CD4-positive, alpha-beta T cell treated with Interleukin-4 for 4 hours (primary cell): ENCODE measurements at regions not wholly inside any gene's neighbourhood (a gene's known extent, or its start where the extent isn't known, plus 50 kb on each side); places are given as distances from the start of the nearest gene placed in this dataset.

ENCODE experiments used
- DNase-seq: peaks from one replicate; pipeline ENCODE4 v3.0.0-alpha.2; 2020

DNA sequence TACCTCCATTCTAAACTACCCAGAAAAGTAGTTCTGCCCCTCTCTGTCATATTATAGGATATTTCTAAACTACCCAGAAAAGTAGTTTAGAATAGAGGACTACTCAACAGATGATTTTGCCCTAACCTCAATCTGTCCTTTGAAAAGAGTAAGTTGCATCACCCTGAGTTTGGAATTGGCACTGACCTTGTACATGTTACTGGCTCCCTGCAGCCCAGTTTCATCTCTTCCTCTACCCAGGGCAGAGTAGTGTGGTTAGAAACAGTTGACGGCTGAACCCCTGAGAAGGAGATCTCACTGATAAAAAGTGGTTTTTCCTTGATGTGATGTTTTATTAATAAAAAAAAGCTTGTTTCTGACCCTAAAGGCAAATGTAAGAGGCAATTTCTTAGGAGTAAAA lies 340.5 kb upstream of the NECTIN3 start:
- DNase-seq: no peak

DNA sequence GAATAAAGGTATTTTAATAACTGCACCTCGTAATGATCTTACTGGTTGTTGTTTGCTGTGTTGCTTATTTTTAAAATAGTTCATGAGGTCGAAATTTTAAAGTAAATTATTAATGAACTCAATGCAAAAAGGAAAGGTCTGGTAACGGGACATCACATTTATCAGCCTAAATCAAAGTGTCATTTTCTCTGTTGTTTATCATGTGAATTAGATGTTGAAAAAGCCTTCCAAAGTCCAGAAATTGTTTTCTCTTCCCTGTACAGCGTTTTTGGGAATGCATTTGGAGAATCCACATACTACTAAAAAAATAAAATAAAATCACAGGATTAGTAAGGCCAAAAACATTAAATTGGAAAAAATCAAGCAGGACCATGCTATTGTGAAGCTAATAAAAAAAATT lies 339.2 kb upstream of the NECTIN3 start:
- no peak for DNase-seq

DNA sequence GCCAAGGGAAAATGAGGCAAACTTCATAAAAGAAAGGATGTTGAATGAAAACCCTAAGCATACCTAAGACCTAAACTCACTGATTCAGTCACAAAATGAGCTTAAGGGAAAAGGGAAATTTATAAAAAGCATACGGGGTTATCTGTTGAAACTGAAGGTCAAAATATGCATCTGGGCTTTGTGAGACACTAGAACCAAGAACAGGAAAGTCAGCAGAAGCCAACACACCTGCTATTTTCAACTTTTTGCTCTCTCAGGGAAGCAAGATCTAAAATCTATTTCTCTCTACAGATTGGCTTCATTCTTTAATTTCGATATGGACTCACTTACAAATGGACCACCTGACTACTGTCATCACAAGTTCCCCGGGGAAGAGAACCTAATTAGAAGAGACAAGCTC lies 338.6 kb upstream of the NECTIN3 start:
- DNase-seq: no peak

DNA sequence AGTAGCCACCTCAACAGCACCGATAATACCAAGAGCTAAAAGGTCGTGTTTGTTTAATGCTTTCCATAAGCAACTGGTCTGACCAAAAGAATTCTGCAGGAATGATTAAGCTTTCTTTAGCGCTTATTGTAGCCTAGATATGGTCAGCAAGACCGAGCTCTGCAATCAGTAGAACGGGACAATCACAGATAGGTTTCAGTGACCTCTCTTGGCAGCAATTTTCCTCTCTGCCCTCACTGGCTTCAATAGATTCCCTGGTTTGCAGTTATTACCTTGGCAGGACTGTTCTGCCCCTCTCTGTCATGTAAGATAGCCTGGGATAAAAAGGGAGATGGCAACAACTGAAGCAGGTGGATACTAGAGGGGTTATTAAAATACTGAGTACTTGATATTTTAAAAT lies 337.1 kb upstream of the NECTIN3 start:
- no peak for DNase-seq

DNA sequence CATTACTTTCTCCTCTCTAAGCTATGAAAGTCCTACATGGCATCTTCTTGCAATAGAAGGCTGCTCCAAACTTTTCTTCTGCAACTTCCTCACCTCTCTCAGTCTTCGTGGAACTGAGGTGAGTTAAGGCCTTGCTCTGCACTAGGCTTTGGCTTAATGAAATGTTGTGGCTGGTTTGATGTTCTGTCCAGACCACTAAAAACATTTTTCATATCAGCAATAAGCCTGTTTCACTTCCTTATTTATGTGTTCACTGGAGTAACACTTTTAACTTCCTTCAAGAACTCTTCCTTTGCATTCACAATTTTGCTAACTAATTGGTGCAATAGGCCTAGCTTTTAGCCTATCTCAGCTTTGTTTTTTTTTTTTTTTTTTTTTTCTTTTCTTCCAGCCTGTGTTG lies 335.3 kb upstream of the NECTIN3 start:
- no peak for DNase-seq

GRCh38 chr3:110738531-110738930 lies 333.1 kb upstream of the NECTIN3 start:
- DNase-seq: no peak

GRCh38 chr3:110741891-110742290 lies 329.7 kb upstream of the NECTIN3 start:
- DNase-seq: no peak

DNA sequence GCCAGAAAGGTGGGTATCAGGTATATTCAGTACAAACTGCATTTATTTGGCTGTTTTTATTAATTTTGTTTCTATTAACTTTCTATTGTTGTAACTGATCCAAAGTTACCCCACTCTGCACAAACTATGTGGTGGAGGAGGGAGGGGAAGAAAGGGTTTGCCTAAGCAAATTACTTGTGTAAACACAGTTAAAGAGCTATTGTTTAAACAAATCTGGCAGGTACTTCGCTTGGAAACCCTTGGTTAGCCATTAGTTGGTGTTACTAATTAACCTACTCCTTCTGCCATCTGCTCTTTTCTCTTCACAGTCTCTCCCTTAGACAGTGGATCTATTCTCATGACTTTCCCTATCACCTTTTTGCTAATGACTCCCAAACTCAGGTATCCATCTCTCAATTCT lies 328.4 kb upstream of the NECTIN3 start:
- no peak for DNase-seq

- no peak for DNase-seq
Observed at GRCh38 chr3:110743984-110744383, 327.6 kb upstream of the NECTIN3 start.

- DNase-seq: no peak
Observed at GRCh38 chr3:110744723-110745122, 326.9 kb upstream of the NECTIN3 start.

DNA sequence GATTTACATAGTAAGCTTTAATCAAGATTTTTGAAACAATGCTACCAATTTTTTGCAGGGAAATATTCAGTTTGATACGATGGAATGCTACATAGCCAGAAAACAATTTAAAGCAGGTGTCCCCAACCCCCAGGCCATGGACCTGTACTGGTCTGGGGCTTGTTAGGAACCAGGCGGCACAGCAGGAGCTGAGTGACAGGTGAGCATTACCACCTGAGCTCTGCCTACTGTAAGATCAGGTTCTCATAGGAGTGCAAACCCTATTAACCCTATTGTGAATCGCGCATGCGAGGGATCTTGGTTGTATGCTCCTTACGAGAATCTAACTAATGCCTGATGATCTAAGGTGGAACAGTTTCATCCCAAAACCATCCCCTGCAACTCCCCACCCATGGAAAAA lies 322.6 kb upstream of the NECTIN3 start:
- no peak for DNase-seq

DNA sequence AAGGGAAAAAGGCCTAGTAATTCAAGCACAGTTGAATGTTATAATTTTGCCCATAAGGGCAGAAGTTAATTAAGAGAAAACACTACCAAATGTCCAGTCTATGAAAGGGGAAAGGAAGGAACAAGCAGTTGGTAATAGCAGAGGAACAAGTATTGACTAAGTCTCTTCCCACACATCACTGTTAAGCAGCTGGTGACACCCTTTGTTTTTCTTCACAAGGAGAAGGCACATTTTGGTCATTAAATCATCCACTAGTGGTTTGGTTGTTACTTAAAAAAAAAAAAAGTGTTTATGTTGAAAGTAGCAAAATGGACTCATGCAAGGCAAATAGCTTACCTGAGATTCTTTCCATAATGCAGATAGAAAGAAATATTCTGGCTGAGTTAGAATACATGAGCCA lies 321.4 kb upstream of the NECTIN3 start:
- no peak for DNase-seq

DNA sequence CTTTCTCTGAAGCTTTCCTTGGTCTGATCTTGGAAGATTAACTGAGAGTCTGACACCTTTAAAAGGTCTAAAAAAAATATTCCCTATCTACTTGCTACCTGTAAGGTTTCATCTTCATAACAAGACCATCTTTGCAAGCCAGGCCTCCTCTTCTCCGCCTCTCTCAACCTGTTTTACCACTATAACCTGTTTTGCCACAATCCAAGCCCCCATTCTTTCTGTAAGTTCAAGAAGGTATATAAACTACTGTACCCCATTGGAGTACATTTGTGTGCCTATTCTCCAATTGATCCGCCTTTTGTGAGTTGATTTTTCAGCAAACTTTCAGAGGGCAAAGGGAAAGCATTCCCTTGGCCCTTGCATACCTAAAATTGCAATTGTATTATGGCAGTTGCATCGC lies 319.3 kb upstream of the NECTIN3 start:
- DNase-seq: no peak

- no peak for DNase-seq
Observed at GRCh38 chr3:110753516-110753915, 318.1 kb upstream of the NECTIN3 start.

- no peak for DNase-seq
Observed at GRCh38 chr3:110754212-110754916, 317.3 kb upstream of the NECTIN3 start.

- DNase-seq: no peak
Observed at GRCh38 chr3:110755345-110755744, 316.3 kb upstream of the NECTIN3 start.

GRCh38 chr3:110756705-110757104 lies 314.9 kb upstream of the NECTIN3 start:
- no peak for DNase-seq

DNA sequence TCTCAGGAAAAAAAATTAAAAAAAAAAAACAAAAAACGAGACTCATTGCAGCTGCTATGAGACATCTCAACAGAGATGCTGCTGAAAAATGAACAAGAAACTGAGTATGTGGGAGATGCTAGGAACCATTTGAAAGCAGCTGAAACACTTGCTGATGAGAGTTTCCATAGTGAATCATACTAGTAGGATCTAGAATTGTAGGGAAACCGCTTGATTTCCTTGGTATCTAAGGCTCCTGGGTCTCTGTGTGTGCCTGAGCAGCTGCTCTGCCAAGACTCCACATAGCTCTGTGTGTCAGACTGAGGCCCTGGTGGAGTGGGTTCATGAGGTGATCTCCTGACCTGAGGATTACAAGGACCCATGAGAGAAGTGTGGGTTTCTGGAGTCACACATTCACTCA lies 313.4 kb upstream of the NECTIN3 start:
- no peak for DNase-seq

DNA sequence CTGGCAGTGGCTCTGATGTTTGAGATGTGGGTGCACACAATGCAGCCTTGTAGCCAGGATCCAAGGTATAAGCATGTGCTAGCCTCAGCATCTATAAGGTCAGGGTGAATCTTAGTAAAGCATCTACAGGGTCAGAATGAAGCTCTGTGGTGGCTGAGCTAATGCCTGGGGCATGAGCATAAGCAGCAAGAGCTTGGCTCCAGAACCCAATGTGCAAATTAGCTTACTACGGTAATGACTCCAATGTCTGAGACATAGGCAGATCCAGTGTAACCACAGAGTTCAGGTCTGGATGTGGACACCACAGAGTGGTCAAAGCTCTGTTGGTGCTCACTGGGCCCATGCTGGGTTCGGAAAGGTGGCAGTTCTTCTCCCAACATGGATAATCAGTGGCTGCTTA lies 304.5 kb upstream of the NECTIN3 start:
- DNase-seq: no peak

DNA sequence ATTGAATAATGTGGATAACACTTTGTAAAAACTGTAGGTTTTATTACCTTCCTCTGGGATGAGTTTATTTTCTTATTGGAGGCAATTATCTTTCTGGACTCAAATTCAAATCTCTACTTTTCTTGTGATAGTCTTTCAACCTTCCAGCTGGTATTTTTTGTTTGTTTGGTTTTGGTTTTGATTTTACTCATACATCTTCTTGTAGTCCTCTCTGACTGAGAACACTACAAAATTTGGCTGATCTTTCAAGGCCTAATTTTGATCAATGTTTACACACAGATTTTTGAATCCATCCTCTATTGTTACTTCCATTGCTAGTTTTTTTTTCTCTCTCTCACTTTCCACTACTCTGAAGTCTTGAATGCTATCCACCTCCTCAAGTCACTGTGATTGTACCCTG lies 303.8 kb upstream of the NECTIN3 start:
- no peak for DNase-seq

DNA sequence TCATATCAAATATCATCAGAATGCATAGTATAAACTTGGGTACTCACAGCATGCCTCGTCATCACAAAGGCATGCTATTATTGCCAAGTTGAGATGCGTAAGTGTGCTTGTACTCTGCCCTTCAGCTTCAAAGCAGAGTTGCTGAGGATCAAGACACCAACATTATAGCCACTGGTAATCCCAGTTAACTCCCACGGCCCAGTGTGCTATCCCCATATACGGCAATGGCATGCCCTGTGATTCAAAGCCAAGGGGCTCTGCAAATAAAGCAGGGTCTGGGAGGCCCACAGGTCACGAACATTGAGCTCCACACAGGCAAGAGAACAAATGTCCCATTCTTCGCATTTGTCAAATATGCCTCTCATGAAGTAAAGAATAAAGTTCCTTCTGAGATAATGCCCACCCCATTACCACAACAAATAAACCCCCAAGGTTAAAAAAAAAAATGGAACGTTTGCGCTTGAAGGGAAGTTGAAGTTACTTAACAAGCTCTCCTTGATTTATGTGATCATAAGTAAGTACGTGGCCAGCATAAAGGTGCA lies 298.1 kb upstream of the NECTIN3 start:
- no peak for DNase-seq

GRCh38 chr3:110774496-110775265 lies 296.9 kb upstream of the NECTIN3 start:
- no peak for DNase-seq

GRCh38 chr3:110779581-110779980 lies 292.0 kb upstream of the NECTIN3 start:
- no peak for DNase-seq

DNA sequence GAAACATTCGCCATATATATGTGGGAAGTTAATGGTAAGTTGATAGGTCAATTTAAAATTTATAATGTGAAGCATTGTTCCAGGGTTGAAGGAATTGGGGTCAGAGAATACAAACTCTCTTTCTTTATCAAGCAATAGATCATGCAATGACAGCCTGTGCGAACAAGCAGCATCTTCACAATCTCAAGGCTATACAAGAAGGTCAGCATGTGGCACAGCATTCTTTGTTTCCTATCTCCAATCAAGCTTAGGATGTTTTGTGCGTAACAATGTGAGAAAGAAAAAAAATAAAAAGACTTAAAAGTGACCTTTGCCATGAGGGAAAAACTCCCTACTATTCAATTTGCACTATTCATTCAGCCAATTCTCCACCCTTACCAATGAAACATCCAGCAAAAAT lies 288.1 kb upstream of the NECTIN3 start:
- no peak for DNase-seq

DNA sequence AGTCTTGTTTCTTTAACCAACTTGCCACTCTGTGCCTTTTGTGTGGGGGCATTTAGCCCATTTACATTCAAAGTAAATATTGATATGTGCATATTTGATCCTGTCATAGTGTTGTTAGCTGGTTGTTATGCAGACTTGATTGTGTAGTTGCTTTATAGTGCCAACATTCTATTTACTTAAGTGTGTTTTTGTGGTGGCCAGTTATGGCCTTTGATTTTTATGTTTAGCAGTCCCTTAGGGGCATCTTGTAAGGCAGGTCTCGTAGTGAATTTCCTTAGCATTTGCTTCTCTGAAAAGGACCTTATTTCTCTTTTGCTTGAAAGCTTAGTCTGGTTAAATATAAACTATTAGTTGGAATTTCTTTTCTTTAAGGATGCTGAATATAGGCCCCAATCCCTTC lies 282.8 kb upstream of the NECTIN3 start:
- no peak for DNase-seq
